ENCODE measurements at regions not wholly inside any gene's neighbourhood (a gene's known extent, or its start where the extent isn't known, plus 50 kb on each side); places are given as distances from the start of the nearest gene placed in this dataset.

- TF ChIP-seq CTCF (IDR thresholded peaks at IDR 0.05; ENCODE audit: insufficient read depth, low read length) (no peak), REST (IDR thresholded peaks at IDR 0.05; ENCODE audit: insufficient replicate concordance, low read depth) (no peak)
Measured at GRCh38 chr6:49333345-49334125, 129.5 kb downstream of the MMUT start.
